ENCODE measurements at regions not wholly inside any gene's neighbourhood (a gene's known extent, or its start where the extent isn't known, plus 50 kb on each side); places are given as distances from the start of the nearest gene placed in this dataset.

DNA sequence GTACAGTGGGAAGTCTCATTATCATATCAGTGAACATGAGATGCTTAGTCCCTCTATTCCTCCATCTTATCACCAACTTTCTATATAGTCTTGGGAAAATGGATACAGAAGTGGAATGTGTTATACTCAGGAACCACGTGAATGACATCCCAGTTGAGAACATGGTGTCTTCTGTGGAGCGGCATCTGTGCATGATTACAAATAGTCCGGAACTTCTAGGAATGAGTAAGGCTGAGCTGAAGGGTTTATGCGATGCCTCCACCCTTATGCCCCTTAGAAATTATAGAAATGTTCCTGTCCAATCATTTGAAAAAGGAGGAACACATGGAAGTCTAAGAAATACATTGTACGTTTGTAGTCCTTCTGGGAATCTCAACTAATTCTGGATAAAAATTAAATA, 64.8 kb upstream of the TMEM108 start (continued):
- TF ChIP-seq, protein P1, sequence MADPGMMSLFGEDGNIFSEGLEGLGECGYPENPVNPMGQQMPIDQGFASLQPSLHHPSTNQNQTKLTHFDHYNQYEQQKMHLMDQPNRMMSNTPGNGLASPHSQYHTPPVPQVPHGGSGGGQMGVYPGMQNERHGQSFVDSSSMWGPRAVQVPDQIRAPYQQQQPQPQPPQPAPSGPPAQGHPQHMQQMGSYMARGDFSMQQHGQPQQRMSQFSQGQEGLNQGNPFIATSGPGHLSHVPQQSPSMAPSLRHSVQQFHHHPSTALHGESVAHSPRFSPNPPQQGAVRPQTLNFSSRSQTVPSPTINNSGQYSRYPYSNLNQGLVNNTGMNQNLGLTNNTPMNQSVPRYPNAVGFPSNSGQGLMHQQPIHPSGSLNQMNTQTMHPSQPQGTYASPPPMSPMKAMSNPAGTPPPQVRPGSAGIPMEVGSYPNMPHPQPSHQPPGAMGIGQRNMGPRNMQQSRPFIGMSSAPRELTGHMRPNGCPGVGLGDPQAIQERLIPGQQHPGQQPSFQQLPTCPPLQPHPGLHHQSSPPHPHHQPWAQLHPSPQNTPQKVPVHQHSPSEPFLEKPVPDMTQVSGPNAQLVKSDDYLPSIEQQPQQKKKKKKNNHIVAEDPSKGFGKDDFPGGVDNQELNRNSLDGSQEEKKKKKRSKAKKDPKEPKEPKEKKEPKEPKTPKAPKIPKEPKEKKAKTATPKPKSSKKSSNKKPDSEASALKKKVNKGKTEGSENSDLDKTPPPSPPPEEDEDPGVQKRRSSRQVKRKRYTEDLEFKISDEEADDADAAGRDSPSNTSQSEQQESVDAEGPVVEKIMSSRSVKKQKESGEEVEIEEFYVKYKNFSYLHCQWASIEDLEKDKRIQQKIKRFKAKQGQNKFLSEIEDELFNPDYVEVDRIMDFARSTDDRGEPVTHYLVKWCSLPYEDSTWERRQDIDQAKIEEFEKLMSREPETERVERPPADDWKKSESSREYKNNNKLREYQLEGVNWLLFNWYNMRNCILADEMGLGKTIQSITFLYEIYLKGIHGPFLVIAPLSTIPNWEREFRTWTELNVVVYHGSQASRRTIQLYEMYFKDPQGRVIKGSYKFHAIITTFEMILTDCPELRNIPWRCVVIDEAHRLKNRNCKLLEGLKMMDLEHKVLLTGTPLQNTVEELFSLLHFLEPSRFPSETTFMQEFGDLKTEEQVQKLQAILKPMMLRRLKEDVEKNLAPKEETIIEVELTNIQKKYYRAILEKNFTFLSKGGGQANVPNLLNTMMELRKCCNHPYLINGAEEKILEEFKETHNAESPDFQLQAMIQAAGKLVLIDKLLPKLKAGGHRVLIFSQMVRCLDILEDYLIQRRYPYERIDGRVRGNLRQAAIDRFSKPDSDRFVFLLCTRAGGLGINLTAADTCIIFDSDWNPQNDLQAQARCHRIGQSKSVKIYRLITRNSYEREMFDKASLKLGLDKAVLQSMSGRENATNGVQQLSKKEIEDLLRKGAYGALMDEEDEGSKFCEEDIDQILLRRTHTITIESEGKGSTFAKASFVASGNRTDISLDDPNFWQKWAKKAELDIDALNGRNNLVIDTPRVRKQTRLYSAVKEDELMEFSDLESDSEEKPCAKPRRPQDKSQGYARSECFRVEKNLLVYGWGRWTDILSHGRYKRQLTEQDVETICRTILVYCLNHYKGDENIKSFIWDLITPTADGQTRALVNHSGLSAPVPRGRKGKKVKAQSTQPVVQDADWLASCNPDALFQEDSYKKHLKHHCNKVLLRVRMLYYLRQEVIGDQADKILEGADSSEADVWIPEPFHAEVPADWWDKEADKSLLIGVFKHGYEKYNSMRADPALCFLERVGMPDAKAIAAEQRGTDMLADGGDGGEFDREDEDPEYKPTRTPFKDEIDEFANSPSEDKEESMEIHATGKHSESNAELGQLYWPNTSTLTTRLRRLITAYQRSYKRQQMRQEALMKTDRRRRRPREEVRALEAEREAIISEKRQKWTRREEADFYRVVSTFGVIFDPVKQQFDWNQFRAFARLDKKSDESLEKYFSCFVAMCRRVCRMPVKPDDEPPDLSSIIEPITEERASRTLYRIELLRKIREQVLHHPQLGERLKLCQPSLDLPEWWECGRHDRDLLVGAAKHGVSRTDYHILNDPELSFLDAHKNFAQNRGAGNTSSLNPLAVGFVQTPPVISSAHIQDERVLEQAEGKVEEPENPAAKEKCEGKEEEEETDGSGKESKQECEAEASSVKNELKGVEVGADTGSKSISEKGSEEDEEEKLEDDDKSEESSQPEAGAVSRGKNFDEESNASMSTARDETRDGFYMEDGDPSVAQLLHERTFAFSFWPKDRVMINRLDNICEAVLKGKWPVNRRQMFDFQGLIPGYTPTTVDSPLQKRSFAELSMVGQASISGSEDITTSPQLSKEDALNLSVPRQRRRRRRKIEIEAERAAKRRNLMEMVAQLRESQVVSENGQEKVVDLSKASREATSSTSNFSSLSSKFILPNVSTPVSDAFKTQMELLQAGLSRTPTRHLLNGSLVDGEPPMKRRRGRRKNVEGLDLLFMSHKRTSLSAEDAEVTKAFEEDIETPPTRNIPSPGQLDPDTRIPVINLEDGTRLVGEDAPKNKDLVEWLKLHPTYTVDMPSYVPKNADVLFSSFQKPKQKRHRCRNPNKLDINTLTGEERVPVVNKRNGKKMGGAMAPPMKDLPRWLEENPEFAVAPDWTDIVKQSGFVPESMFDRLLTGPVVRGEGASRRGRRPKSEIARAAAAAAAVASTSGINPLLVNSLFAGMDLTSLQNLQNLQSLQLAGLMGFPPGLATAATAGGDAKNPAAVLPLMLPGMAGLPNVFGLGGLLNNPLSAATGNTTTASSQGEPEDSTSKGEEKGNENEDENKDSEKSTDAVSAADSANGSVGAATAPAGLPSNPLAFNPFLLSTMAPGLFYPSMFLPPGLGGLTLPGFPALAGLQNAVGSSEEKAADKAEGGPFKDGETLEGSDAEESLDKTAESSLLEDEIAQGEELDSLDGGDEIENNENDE (IDR thresholded peaks at IDR 0.05; ENCODE audit: low read depth, low read length): no peak
- no peak for TF ChIP-seq ZKSCAN3 (CRISPR knock-in tag; IDR thresholded peaks at IDR 0.05)
- no peak for TF ChIP-seq DPF2 (IDR thresholded peaks at IDR 0.05)
- no peak for TF ChIP-seq FOSL1 (tag; conservative IDR thresholded peaks at IDR 0.05)
- no peak for TF ChIP-seq ZNF184 (CRISPR knock-in tag; IDR thresholded peaks at IDR 0.05)
- TF ChIP-seq ZC3H11A (IDR thresholded peaks at IDR 0.05; ENCODE audit: low read depth, low read length): no peak
- TF ChIP-seq, protein P2, sequence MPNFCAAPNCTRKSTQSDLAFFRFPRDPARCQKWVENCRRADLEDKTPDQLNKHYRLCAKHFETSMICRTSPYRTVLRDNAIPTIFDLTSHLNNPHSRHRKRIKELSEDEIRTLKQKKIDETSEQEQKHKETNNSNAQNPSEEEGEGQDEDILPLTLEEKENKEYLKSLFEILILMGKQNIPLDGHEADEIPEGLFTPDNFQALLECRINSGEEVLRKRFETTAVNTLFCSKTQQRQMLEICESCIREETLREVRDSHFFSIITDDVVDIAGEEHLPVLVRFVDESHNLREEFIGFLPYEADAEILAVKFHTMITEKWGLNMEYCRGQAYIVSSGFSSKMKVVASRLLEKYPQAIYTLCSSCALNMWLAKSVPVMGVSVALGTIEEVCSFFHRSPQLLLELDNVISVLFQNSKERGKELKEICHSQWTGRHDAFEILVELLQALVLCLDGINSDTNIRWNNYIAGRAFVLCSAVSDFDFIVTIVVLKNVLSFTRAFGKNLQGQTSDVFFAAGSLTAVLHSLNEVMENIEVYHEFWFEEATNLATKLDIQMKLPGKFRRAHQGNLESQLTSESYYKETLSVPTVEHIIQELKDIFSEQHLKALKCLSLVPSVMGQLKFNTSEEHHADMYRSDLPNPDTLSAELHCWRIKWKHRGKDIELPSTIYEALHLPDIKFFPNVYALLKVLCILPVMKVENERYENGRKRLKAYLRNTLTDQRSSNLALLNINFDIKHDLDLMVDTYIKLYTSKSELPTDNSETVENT (CRISPR knock-in tag; IDR thresholded peaks at IDR 0.05): no peak
- no peak for TF ChIP-seq ATF7 (IDR thresholded peaks at IDR 0.05)
- TF ChIP-seq ZNF12 (CRISPR knock-in tag; IDR thresholded peaks at IDR 0.05): no peak
- TF ChIP-seq, protein P3, sequence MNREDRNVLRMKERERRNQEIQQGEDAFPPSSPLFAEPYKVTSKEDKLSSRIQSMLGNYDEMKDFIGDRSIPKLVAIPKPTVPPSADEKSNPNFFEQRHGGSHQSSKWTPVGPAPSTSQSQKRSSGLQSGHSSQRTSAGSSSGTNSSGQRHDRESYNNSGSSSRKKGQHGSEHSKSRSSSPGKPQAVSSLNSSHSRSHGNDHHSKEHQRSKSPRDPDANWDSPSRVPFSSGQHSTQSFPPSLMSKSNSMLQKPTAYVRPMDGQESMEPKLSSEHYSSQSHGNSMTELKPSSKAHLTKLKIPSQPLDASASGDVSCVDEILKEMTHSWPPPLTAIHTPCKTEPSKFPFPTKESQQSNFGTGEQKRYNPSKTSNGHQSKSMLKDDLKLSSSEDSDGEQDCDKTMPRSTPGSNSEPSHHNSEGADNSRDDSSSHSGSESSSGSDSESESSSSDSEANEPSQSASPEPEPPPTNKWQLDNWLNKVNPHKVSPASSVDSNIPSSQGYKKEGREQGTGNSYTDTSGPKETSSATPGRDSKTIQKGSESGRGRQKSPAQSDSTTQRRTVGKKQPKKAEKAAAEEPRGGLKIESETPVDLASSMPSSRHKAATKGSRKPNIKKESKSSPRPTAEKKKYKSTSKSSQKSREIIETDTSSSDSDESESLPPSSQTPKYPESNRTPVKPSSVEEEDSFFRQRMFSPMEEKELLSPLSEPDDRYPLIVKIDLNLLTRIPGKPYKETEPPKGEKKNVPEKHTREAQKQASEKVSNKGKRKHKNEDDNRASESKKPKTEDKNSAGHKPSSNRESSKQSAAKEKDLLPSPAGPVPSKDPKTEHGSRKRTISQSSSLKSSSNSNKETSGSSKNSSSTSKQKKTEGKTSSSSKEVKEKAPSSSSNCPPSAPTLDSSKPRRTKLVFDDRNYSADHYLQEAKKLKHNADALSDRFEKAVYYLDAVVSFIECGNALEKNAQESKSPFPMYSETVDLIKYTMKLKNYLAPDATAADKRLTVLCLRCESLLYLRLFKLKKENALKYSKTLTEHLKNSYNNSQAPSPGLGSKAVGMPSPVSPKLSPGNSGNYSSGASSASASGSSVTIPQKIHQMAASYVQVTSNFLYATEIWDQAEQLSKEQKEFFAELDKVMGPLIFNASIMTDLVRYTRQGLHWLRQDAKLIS (CRISPR knock-in tag; IDR thresholded peaks at IDR 0.05): no peak
- TF ChIP-seq, protein P4, sequence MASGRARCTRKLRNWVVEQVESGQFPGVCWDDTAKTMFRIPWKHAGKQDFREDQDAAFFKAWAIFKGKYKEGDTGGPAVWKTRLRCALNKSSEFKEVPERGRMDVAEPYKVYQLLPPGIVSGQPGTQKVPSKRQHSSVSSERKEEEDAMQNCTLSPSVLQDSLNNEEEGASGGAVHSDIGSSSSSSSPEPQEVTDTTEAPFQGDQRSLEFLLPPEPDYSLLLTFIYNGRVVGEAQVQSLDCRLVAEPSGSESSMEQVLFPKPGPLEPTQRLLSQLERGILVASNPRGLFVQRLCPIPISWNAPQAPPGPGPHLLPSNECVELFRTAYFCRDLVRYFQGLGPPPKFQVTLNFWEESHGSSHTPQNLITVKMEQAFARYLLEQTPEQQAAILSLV (tag; IDR thresholded peaks at IDR 0.05): no peak
